ENCODE measurements at regions not wholly inside any gene's neighbourhood (a gene's known extent, or its start where the extent isn't known, plus 50 kb on each side); places are given as distances from the start of the nearest gene placed in this dataset.

DNA sequence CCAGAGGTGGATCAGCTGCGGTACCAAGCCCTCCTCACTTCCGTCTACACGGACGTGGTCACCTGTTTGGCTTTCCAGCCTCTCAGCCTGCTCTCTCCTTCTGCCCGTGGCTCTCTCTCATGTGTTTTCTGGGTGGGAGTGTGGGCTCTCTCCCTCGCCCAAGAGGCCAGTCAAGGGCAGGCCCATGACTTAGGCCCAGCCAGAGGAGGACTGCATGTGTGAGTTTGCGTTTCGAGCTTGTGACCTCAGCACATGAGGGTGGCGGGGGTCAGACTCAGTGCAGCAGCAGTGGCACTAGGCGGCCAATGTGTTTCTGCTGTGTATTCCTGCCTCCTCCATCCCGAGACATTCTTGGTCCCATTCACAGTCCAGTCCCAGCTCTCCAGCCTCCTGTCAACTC, 82.5 kb upstream of the SMIM23 start:
- no peak for TF ChIP-seq MAFK (IDR thresholded peaks at IDR 0.05; ENCODE audit: low read depth, low read length)
- TF ChIP-seq, protein P1, sequence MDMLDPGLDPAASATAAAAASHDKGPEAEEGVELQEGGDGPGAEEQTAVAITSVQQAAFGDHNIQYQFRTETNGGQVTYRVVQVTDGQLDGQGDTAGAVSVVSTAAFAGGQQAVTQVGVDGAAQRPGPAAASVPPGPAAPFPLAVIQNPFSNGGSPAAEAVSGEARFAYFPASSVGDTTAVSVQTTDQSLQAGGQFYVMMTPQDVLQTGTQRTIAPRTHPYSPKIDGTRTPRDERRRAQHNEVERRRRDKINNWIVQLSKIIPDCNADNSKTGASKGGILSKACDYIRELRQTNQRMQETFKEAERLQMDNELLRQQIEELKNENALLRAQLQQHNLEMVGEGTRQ (IDR thresholded peaks at IDR 0.05; ENCODE audit: low read depth, low read length): no peak
- H2BK5ac ChIP-seq (ENCODE audit: low read depth, low read length, poor library complexity, severe bottlenecking): no peak overlapping the region
- H2BK15ac ChIP-seq (ENCODE audit: low read depth, low read length): no peak overlapping the region
- no peak overlapping the region for H2AK9ac ChIP-seq (replicated peaks; ENCODE audit: low read depth, low read length, poor library complexity)
- WGBS, 2 experiments (ENCODE audit: extremely low coverage in 2 of 2, insufficient read length in 1 of 2): 91% methylated on average over 4 of the region's 11 CpGs; no CpG with 5 or more reads in 1 of the 2 experiments
- H3K9ac ChIP-seq (ENCODE audit: low read depth, low read length): no peak overlapping the region
- H4K91ac ChIP-seq (ENCODE audit: insufficient read depth, low read depth, low read length): no peak overlapping the region
- H3K27me3 ChIP-seq (ENCODE audit: control insufficient read depth, insufficient read depth, low read length): peaks cover 34% of the 10 kb centered on the region
- H3K4ac ChIP-seq (ENCODE audit: low read depth, low read length): no peak overlapping the region
- no peak for DNase-seq
- no peak overlapping the region for H4K8ac ChIP-seq (ENCODE audit: low read depth in 2 of 2, low read length in 2 of 2)
- H3K9me1 ChIP-seq (ENCODE audit: insufficient read depth, low read length): no peaks in the 10 kb centered on the region
- no peaks in the 10 kb centered on the region for H4K20me1 ChIP-seq (ENCODE audit: insufficient read depth, low read length)
- ATAC-seq (ENCODE audit: low read depth): no peak
- no peaks in the 10 kb centered on the region for H3K36me3 ChIP-seq (ENCODE audit: control insufficient read depth, insufficient read depth, low read length)
- no peak overlapping the region for H3K23ac ChIP-seq (ENCODE audit: low read depth, low read length)
- H3K27ac ChIP-seq (ENCODE audit: insufficient read depth, low read length): no peak overlapping the region
- H2AK5ac ChIP-seq (ENCODE audit: low read depth, low read length): no peak overlapping the region
- H3K4me1 ChIP-seq (ENCODE audit: control insufficient read depth, insufficient read depth, low read length): no peaks in the 10 kb centered on the region
- H3K4me2 ChIP-seq (ENCODE audit: low read depth, low read length): no peak overlapping the region
- H3K56ac ChIP-seq (ENCODE audit: extremely low read depth, insufficient read depth, low read length): no peak overlapping the region
- no peak overlapping the region for H2AFZ ChIP-seq (replicated peaks; ENCODE audit: low read length, poor library complexity)
- dilution Hi-C loops (cut with HindIII; ENCODE audit: low sequenced_read_pairs, unreplicated experiment): no loop called here
- H3K9me3 ChIP-seq (ENCODE audit: control insufficient read depth, insufficient read depth, low read length): no peaks in the 10 kb centered on the region
- CTCF ChIA-PET: interaction anchor here (0.6 kb wide), 1 partner anchor 19 kb away, joined by 4 read pairs; no protein-coding TSS in a partner anchor
- H3K18ac ChIP-seq (ENCODE audit: low read depth, low read length): no peak overlapping the region
- H3K4me3 ChIP-seq (ENCODE audit: insufficient read depth, low read depth, low read length): no peak overlapping the region
- no peak overlapping the region for H2BK120ac ChIP-seq (ENCODE audit: low read depth, low read length)
- POLR2A ChIA-PET (ENCODE audit: unreplicated experiment): no interaction called here
- in situ Hi-C loops (cut with MboI; ENCODE audit: low sequenced_read_pairs): no loop called here
- no TSS peak for BruUV-seq (replicated peaks)
- H3K14ac ChIP-seq (replicated peaks; ENCODE audit: low read depth, low read length): no peak overlapping the region
- H2BK20ac ChIP-seq (ENCODE audit: low read depth, low read length): no peak overlapping the region
- no peak overlapping the region for H4K5ac ChIP-seq (ENCODE audit: low read depth, low read length)
- H3K79me1 ChIP-seq (ENCODE audit: low read depth in 1 of 2, low read length in 2 of 2): no peaks in the 10 kb centered on the region
- intact Hi-C loops (cut with micrococcal nuclease): no loop called here
